ENCODE measurements at regions not wholly inside any gene's neighbourhood (a gene's known extent, or its start where the extent isn't known, plus 50 kb on each side); places are given as distances from the start of the nearest gene placed in this dataset.

DNA sequence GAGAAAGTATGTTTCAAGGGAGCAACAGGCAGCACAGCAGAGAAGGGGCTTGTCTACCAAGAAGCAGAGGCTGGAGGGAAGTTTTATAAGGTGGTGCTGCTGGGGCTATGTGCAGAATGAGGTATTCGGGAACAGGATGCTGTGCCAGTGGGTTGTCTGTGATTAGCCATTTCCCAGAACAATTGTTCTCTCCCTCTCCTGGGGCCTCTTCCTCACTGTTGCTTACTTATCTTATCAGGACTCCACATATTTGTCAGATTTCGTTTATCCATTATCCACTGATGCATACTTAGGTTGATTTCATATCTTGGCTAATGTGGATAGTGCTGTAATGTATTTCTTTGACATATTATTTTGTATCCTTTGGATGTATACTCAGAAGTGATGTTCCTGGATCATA lies 195.1 kb upstream of the RTL1 start:
- in situ Hi-C loops (cut with MboI; ENCODE audit: low sequenced_read_pairs), result no loop called here

DNA sequence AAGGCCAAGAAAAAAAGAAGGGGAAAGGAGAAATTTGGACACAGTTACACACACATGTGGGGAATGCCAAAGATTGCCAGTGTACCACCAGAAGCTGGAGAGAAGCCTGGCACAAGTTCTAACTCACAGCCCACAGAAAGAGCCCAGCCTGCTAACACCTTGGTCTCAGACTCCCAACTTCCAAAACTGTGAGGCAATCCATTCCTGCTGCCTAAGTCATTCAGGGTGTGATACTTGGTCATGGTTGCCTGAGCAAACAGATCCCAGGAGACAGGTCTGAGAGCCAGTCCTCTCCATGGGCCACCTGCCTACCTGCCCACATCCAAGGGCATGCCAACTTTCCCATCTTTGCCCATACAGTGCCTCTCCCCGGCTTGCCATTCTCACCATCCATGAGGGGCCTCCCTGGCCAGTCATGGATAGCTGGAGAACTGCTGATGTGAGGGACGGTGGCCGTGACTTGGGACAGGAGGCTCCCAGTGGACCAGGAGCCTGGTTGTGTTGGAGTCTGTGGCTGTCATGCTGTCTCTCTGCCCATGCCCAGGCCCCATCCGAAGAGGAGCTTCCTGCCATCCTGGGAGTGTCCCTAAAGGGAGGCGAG lies 198.0 kb upstream of the RTL1 start:
- in situ Hi-C loops (cut with MboI; ENCODE audit: low sequenced_read_pairs), result no loop called here

DNA sequence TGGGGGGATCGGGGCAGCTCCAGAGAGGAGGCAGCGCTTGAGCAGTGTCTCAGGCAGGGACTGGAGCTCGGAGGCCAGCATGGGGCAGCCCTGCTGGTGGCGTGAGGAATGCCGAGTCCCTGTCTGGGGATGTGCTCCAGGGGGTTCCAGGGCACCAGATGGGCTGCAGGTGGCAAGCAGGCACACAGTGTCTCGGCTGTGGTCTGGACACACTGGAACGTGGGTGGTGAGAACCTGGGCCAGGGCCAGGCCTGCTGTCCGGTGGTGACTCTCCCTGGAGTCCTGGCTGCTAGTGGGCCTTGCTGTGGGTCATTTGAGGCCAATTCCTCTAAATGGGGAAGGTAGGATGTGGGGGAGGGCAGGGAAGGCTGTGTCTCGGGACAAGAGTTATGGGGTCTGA lies 199.4 kb upstream of the RTL1 start:
- in situ Hi-C loops (cut with MboI; ENCODE audit: low sequenced_read_pairs), result no loop called here

DNA sequence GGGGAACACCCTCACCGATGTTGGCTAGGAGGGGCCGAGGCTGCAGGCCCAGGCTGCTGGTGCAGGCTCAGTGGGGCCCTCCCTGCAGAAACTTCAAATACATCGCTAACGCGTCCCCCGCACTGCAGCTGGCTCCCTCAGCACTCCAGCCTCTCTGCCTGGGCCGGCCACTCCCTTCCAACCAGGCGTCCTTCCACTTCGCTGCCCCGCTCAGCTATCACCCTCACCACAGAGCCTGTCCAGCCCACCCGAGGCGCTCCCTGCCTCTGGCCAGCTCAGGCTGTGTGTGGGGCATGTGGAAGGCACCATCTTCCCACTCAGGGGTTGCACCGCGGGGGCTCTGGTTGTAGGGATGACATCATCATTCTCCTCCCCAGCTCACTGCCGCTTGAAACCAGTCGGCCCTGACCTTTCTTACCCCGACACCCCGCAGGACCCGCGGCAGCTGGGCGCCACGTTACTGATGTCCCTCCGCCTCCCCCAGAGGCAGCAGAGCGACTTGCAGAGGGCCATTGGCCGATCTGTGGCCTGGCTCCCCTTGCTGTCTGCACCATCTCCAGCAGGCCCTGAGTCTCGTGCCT lies 199.9 kb upstream of the RTL1 start:
- in situ Hi-C loops (cut with MboI; ENCODE audit: low sequenced_read_pairs), result no loop called here

DNA sequence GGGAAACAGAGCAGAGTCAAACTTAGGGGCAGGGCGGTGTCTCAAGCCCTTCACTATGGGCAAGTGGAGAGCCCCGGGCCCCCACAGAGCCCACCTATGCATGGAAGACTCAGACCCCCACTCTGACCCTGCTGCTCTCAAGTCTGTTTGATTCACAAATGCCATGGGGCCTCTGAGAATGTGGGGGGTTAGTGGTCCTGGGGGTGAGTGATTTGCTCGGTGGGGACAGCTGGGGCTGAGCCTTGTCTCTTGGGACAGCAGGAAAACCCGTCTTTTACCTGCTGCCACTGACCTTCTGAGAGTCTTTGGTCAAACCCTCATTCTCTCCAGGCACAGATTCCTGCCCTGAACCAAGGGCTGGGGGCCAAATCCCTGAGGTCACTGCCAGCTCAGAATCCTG lies 201.0 kb upstream of the RTL1 start:
- in situ Hi-C loops (cut with MboI; ENCODE audit: low sequenced_read_pairs), result no loop called here

DNA sequence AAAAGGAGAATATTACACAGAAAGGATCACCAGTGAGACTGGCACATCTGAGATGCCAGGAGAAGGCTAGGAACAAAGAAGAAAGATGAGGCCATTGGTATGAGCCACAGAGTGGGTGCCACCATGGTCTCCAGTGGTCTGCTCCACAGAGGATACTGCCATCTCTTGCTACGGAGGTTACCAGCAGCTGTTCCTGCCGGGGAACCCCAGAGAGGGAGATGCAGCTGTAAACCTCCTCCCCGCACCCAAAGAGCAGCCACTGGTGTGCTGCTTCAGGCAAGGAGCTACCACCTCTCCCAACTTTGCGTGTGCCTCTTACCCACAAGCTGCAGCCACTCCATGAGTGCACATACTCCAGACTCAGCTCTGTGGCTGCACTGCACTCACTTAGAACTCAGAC lies 201.5 kb upstream of the RTL1 start:
- in situ Hi-C loops (cut with MboI; ENCODE audit: low sequenced_read_pairs), result no loop called here

DNA sequence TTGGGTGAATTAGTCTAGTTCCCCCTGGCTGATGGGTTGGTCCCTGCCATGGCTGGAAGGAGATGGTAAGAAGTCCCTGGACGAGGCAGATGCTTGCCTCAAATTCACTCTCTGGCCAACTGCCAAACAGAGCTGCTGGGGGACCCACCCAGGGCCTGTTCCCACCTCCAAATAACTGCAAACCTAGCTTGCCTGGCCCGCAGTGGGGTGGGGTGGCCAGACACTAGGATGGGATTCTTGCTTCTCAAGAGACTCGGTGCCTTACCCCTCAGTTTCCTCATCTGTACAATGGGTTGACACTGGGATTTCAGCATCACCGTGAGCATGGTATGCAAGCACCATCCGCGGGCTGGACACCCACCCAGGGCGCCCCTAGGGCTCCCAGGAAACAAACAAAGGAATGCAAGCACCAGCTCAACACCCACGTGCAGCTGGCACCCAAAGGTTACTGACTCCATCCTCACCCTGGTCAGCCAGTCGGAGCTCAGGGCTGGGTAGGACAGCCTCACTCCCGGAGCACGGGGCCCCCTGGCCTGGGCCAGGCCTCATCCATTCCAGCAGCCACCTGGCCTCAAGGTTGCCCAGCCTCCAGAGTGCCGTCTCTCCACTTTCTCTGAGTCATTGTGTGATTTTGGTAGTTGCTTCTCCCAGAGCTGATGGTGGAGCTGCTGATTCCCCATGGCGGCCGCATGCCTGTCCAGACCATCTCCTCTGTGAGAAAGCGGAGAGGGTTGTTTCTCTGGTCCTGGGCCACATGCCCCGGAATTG lies 205.2 kb upstream of the RTL1 start:
- in situ Hi-C loops (cut with MboI; ENCODE audit: low sequenced_read_pairs), result no loop called here

DNA sequence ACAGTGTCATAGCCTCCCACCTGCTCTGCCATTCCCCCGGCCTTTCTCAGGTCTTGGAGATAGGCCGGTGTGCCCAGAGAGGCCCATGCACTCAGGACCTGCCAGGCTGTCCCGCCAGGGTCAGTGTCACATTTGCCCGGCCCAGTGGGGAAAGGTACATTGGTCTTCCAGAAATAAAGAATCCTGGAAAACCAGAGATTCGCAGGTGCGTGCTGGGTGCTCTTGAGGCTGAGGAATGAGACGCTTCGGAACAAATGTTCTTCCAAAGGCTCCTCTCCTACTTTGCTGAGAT lies 205.8 kb upstream of the RTL1 start:
- in situ Hi-C loops (cut with MboI; ENCODE audit: low sequenced_read_pairs), result no loop called here

DNA sequence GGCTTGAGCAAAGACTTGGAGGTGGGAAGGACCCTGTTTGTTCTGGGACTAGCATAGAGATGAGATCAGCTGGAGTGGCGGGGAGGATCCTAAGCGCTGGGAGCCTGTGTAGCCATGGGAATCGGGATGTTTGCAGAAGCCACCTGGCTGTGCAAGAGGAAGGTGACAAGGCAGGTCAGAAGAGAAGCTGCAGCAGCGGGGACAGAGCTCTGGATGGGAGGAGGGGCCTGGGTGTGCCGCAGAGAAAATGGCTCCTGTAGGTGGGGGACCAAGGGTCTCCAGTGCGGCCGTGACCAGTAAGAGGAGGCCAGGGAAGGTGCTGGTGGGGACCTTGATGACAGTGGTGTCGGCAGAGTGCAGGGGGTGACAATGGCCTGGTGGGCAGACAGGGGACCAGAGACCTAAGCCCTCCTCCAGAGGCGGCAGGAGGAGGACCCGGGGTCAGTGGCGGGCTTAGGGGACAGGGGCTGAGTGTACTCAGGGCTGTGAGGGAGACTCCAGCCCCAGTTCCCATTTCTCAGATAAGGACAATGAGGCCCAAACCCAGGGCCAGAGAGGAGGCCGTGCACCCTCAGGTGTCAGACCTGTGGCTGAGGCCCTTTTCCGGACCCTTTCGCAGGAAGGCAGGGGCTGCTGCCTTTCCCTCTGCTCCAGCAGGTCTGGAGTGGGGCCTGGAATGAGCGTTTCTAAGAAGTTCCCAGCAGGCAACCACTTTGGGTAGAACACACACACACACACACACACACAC lies 206.6 kb upstream of the RTL1 start:
- in situ Hi-C loops (cut with MboI; ENCODE audit: low sequenced_read_pairs), result no loop called here

DNA sequence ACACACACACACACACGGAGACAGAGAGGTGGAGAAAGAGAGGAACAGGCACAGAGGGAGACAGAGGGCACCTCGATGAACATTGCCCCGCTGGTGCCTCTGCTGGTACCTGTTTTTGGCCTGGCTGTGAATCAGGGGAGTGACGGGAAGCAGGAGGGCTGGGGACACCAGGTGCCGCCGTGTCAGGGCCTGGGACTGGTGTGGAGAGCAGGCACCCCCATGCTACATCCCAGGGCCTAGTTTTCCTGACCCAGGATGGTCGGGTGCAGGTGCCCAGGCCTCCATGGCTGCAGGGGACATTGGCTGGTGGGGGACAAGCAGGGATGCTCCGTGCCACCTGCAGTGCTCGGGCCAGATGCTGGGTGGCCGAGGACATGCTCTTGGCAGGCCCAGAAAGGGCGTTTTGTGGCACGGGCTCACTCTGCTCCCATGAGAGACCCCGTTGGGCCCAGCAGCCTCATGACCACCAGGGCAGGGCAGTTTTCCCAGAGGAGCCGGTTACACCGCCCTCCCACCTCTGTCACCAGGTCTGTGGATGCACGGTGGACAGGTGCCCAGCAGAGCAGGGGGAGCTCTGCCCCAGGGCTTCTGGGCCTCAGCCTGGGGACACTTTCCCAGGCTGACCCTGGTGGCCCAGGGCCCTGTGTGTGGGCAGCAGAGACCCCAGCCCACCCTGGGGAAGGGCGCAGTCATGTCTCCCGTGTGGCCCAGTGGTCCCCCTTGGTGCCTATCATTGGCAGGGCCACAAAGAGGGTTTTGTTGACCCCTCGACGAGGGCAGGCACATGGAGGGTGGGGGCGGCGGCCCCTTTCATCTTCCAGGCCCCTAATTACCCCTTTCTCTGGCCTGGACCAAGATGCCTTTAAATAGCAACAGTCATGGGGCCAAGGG lies 207.5 kb upstream of the RTL1 start:
- in situ Hi-C loops (cut with MboI; ENCODE audit: low sequenced_read_pairs), result no loop called here

DNA sequence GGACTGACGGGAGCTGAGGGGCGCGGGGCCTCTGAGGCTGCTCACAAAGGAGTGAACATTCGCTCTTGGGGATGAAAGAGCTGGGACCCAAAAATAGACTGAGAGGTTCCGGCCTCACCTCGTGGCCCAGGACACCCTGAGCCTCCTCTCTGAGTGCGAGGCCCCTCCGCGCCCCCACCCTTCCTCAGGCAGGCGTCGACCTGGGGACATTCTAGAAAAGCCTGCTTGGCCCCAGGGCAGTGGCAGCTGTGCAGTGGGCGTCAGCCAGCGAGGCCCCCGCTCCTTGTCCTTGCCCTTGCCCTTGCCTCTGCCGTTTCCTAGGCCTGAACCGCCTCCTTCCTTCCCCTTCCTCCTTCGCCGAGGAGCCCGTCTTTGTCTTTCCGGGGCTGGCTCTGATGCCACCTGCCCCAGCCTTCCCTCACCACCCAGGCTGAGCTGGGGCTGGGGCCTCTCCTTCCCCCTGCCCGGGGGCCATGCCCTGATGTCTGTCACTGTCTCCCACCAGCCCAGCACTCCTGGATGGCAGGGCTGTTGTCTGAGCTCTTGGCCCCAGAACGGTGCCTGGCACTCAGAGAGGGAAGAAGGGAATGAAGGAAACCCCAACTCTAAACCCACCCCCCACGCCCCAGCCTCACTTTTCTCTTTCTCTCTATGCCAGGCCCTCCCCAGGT lies 208.2 kb upstream of the RTL1 start:
- in situ Hi-C loops (cut with MboI; ENCODE audit: low sequenced_read_pairs), result no loop called here

DNA sequence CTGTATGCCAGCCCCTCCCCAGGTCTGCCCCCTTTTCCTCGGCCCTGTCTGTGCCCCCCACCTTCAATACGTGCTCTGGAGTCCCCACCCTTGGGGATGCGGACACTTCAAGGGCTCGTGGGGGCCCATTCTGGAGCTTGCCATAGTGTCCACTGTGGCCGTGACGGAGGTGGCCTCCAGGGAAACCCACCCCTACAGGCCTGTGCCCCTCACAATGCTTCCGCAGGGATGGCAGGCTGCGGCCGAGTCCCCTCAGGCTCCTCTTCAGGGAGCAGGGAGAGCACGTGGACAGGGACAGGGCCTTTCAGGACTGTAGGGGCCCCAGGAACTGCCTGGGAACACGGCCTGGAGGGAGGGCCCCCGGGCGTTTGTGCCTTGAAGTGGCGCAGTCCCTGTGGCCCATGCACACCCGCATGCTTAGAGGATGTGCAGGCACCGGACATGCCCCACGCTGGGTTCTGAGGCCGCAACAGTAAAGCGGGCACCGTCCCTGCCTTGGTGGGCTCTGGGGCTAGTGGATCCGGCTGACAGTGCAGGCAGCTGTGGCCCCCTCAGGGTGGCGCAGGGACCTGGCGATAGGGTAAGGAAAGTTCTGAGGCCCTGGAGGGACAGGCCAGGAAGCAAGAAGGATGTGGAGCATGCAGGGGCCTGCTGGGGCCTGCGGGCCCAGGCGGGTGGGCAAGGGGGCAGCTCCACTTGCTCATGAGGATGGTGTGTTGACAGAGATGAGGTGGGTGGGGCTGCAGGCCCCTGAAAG lies 209.0 kb upstream of the RTL1 start:
- in situ Hi-C loops (cut with MboI; ENCODE audit: low sequenced_read_pairs), result no loop called here

DNA sequence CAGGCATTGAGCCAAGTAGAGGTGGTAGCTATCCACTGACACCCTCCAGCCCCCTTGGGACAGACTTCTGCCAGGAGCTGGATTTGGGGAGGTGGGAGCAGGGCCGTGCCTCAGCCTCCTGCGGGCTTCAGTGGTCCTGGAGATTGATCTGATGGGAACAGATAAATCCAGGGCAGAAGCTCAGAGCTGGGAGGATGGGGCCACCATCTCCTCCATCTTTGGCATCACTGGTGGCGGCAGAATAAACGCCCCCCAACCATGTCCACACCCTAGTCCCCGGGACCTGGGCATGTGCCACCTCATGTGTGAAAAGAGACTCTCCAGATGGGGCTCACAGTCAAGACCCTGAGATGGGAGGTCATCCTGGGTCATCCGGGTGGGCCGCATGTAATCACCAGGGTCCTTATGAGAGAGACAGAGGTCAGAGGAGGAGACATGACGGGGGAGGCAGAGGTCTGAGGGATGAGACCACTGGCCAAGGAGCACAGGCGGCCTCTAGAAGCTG lies 209.6 kb upstream of the RTL1 start:
- in situ Hi-C loops (cut with MboI; ENCODE audit: low sequenced_read_pairs), result no loop called here

DNA sequence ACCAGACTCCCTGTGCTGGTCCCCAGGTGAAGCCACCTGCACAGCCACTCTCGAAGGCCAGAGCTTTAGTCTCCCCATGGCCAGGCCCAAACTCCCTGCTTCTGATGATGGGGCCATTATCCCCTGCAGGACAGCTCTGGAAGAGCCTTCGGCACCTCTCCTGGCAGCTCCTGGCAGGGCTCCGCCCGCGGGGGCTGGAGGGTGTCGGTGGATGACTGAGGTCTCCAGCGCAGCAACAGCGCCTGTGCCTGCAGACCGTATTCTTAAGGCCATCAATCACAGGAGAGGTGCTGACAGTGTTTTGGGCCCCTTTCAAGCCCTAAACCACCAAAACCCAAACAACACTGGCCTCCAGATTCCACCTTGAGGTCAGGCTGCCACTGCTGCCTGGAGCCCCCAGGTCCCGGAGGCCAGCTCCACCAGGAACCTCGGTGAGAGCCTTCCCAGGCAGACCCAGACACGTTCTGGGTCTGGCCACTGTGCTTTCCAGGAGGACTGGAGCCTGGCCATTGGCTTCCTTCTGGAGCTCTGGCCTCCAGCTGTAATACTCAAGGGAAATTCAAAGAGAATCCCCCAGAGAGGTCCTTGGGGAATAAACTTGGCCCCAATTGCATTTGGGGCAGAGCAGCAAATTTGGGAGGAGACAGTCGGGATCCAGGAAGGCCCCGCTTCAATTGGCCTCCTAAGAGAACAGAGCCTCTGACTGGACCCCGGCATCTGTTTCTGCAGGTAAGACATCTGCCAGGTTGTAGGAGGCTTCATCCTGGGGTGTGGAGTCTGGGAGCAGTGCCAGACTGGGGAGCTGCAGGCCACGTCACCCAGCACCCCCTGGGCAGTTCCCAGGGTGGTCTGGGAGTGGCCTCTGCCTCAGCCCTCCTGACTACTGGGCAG lies 210.6 kb upstream of the RTL1 start:
- in situ Hi-C loops (cut with MboI; ENCODE audit: low sequenced_read_pairs), result no loop called here

DNA sequence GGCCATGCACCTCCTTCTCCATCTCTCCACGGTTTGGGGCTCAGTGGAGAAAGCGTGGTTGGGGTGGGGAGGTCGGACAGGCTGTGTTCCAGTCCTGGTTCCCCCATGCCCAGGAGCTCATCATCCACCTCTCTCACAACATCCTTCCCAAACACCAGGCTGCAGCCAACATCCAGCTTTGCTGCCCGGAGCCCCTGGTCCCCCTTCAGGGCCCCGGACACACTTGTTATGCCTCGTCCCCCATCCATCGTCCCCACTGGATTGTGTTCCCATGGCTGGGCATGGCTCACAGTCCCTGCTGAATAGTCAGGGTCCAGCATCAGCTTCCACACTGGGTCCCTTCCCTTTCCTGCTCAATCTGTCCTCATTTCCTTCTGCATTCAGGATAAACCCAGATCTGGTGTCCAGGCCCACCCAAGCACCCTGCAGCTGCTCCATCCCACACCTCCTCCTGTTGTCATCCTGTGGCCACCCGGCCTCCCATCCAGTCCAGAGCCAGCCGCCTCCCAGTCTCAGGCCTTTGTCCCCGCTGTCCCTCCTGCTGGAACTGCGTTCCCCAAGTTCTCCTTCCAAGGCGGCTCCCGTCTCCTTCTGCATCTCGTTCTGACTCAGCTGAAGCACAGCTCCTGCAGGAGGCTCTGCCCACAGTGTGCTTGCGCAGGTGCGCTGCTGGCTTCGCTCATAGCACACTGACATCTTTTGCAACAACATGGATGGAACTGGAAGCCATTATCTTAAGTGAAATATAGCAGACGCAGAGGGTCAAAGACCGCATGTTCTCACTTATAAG lies 211.4 kb upstream of the RTL1 start:
- in situ Hi-C loops (cut with MboI; ENCODE audit: low sequenced_read_pairs), result no loop called here

DNA sequence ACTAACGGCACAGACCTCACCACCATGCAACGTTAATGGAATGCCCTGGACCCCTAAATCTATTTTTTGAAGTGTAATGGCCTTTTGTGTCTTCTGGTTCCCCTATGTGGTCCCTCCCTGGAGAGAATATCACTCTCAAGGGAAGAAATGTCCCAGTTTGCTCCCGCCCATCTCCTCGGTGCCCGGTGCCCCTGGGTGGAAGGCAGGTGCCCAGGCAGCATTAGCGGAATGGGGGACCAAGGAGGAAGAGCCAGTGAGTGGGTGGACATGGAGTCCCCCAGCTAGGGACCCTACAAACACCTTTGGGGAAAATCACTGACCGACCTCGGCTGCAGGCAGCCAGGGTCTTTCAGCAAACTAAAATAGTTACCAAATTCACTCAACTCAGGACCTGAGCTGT lies 212.1 kb upstream of the RTL1 start:
- in situ Hi-C loops (cut with MboI; ENCODE audit: low sequenced_read_pairs), result no loop called here

DNA sequence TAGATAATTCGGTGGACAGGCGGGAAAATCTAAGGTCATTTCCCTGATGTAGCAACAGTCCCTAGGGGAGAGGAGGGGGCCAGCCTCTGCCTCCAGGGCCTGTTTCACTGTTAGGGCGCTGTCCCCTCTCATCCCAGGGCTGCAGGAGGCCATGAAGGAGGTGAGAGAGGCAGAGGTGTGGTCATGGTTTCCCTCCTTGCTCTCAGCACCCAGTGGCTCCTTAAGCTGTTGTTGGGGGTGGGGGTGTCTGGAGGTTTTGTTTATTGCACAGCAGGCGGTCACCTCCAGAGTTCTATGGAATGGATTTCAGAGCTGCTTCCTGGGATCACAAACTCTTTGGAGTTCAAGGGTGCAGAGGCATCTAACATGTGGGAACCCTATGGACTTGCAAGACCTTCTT lies 212.5 kb upstream of the RTL1 start:
- in situ Hi-C loops (cut with MboI; ENCODE audit: low sequenced_read_pairs), result no loop called here

All from HL-60/S4 (cell line).